ENCODE measurements at regions not wholly inside any gene's neighbourhood (a gene's known extent, or its start where the extent isn't known, plus 50 kb on each side); places are given as distances from the start of the nearest gene placed in this dataset.
A peak's percentile ranks its signal among the peaks of the same experiment; 100 is the strongest.
"Not testable (repeated sequence)": the region's sequence is repeated elsewhere in the genome, so short reads cannot be mapped to it uniquely, and the experiment has no call there.

GRCh38 chr1:228824366-228824765, 89.1 kb downstream of the RHOU start:
- no peak for DNase-seq (ENCODE audit: low read depth in 2 of 2)

- no peak for DNase-seq (ENCODE audit: low read depth in 2 of 2)
Measured at GRCh38 chr1:228825041-228825440, 89.8 kb downstream of the RHOU start.

- DNase-seq (ENCODE audit: low read depth in 2 of 2): no peak
Measured at GRCh38 chr1:228825840-228826484, 90.7 kb downstream of the RHOU start.

GRCh38 chr1:228827019-228827418, 91.7 kb downstream of the RHOU start:
- no peak for DNase-seq (ENCODE audit: low read depth in 2 of 2)

- DNase-seq (ENCODE audit: low read depth in 2 of 2): no peak
Measured at GRCh38 chr1:228828151-228828550, 92.9 kb downstream of the RHOU start.

- DNase-seq (ENCODE audit: low read depth in 2 of 2): no peak
Measured at GRCh38 chr1:228830185-228830953, 95.1 kb downstream of the RHOU start.

GRCh38 chr1:228830954-228831481, 95.7 kb downstream of the RHOU start:
- DNase-seq (ENCODE audit: low read depth in 2 of 2): peak in 1 of 2 experiments; percentile 5

- no peak for DNase-seq (ENCODE audit: low read depth in 2 of 2)
Measured at GRCh38 chr1:228833911-228834688, 98.8 kb downstream of the RHOU start.

- no peak for DNase-seq (ENCODE audit: low read depth in 2 of 2)
Measured at GRCh38 chr1:228835456-228835855, 100.2 kb downstream of the RHOU start.

GRCh38 chr1:228835911-228836310, 100.6 kb downstream of the RHOU start:
- DNase-seq (ENCODE audit: low read depth in 2 of 2): no peak

GRCh38 chr1:228836427-228836826, 101.1 kb downstream of the RHOU start:
- no peak for DNase-seq (ENCODE audit: low read depth in 2 of 2)

- DNase-seq (ENCODE audit: low read depth in 2 of 2): no peak
Measured at GRCh38 chr1:228837032-228837431, 101.8 kb downstream of the RHOU start.

GRCh38 chr1:228837817-228838716, 102.8 kb downstream of the RHOU start:
- DNase-seq (ENCODE audit: low read depth in 2 of 2): no peak

- no peak for DNase-seq (ENCODE audit: low read depth in 2 of 2)
Measured at GRCh38 chr1:228838717-228839500, 103.6 kb downstream of the RHOU start.

- DNase-seq (ENCODE audit: low read depth in 2 of 2): no peak
Measured at GRCh38 chr1:228839656-228840055, 104.4 kb downstream of the RHOU start.

GRCh38 chr1:228841632-228842031, 106.4 kb downstream of the RHOU start:
- no peak for DNase-seq (ENCODE audit: low read depth in 2 of 2)

GRCh38 chr1:228842094-228842775, 107.0 kb downstream of the RHOU start:
- peak in 1 of 2 experiments; percentile 13 for DNase-seq (ENCODE audit: low read depth in 2 of 2)

GRCh38 chr1:228845101-228845500, 109.8 kb downstream of the RHOU start:
- DNase-seq (ENCODE audit: low read depth in 2 of 2): no peak

GRCh38 chr1:228846952-228847351, 111.7 kb downstream of the RHOU start:
- no peak for DNase-seq (ENCODE audit: low read depth in 2 of 2)

- DNase-seq (ENCODE audit: low read depth in 2 of 2): not testable (repeated sequence)
Measured at GRCh38 chr1:228847451-228847850, 112.2 kb downstream of the RHOU start.

Measured in fibroblast of skin of left biceps (primary cell).